Smooth muscle cell of the brain vasculature (primary cell): ENCODE measurements at regions not wholly inside any gene's neighbourhood (a gene's known extent, or its start where the extent isn't known, plus 50 kb on each side); places are given as distances from the start of the nearest gene placed in this dataset.

Experiments
- DNase-seq: peaks from one replicate; pipeline ENCODE4 v3.0.0-alpha.2; 2012; ENCODE audit warnings: low read depth, low spot score

- DNase-seq, result no peak
These were observed 83.0 kb upstream of the PDZRN3 start for GRCh38 chr3:73707772-73708171.

GRCh38 chr3:73706771-73707170 lies 82.0 kb upstream of the PDZRN3 start:
- DNase-seq, result no peak

GRCh38 chr3:73705792-73706191 lies 81.1 kb upstream of the PDZRN3 start:
- DNase-seq, result no peak

- no peak for DNase-seq
These were observed 74.6 kb upstream of the PDZRN3 start for GRCh38 chr3:73699327-73699726.

- no peak for DNase-seq
These were observed 72.3 kb upstream of the PDZRN3 start for GRCh38 chr3:73697020-73697419.

- no peak for DNase-seq
These were observed 71.1 kb upstream of the PDZRN3 start for GRCh38 chr3:73695841-73696240.

GRCh38 chr3:73694983-73695757 lies 70.4 kb upstream of the PDZRN3 start:
- DNase-seq, result no peak

- DNase-seq, result no peak
These were observed 62.6 kb upstream of the PDZRN3 start for GRCh38 chr3:73687106-73688004.

GRCh38 chr3:73685061-73685460 lies 60.3 kb upstream of the PDZRN3 start:
- DNase-seq, result no peak

- DNase-seq, result no peak
These were observed 59.0 kb upstream of the PDZRN3 start for GRCh38 chr3:73683706-73684105.

- no peak for DNase-seq
These were observed 56.9 kb upstream of the PDZRN3 start for GRCh38 chr3:73681610-73682009.

- DNase-seq, result no peak
These were observed 56.5 kb upstream of the PDZRN3 start for GRCh38 chr3:73681198-73681597.

GRCh38 chr3:73680391-73681095 lies 55.8 kb upstream of the PDZRN3 start:
- no peak for DNase-seq

GRCh38 chr3:73677336-73678024 lies 52.7 kb upstream of the PDZRN3 start:
- DNase-seq, result no peak
